Inflammatory macrophage treated with lipopolysaccharide for 4 hours (primary cell): ENCODE measurements at regions not wholly inside any gene's neighbourhood (a gene's known extent, or its start where the extent isn't known, plus 50 kb on each side); places are given as distances from the start of the nearest gene placed in this dataset.

ENCODE experiments used
- DNase-seq: peaks from one replicate; pipeline ENCODE4 v3.0.0-alpha.2; 2020

- no peak for DNase-seq
Observed at GRCh38 chr6:156599366-156599765, 177.8 kb upstream of the ARID1B start.

GRCh38 chr6:156598855-156599180, 178.4 kb upstream of the ARID1B start:
- no peak for DNase-seq

GRCh38 chr6:156598071-156598854, 178.9 kb upstream of the ARID1B start:
- DNase-seq: no peak

DNA sequence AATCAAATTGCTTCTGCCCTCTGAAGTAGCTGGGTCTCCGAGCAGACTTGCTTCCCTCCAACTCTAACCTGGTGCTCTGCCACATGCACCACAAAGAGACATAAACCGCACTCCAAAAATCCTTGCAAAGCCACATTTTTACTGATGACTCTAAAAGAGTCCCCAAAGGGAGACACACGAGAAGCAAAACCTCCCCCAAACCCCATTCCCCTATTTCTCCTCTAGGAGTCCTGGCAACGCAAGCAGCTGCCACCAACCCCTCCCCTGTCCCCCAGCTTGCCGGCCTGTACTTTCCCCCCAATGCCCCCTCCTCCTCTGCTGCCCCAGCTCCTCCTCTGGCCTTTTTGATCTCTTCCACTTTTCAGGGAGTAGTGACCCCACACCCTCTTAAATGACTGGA, 180.1 kb upstream of the ARID1B start:
- DNase-seq: no peak

- no peak for DNase-seq
Observed at GRCh38 chr6:156595476-156595875, 181.7 kb upstream of the ARID1B start.

GRCh38 chr6:156593893-156594292, 183.3 kb upstream of the ARID1B start:
- no peak for DNase-seq

DNA sequence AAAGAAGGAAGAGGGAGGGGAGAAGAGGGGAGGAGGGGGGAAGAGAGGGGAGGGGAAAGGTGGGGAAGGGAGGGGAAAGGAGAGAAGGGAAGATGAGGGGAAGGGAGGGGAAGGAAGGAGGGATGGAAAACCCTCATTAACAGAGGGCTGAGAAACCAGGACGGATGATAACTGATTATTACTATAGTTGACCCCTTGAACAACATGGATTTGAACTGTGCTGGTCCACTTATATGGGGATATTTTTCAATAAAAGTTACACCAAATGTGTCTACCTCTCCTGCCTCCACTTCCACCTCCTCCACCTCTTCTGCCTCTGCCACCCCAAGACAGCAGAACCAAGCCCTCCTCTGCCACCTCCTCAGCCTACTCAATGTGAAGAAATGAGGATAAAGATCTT, 184.1 kb upstream of the ARID1B start:
- no peak for DNase-seq

GRCh38 chr6:156590482-156590881, 186.7 kb upstream of the ARID1B start:
- no peak for DNase-seq

- no peak for DNase-seq
Observed at GRCh38 chr6:156589281-156589680, 187.9 kb upstream of the ARID1B start.

DNA sequence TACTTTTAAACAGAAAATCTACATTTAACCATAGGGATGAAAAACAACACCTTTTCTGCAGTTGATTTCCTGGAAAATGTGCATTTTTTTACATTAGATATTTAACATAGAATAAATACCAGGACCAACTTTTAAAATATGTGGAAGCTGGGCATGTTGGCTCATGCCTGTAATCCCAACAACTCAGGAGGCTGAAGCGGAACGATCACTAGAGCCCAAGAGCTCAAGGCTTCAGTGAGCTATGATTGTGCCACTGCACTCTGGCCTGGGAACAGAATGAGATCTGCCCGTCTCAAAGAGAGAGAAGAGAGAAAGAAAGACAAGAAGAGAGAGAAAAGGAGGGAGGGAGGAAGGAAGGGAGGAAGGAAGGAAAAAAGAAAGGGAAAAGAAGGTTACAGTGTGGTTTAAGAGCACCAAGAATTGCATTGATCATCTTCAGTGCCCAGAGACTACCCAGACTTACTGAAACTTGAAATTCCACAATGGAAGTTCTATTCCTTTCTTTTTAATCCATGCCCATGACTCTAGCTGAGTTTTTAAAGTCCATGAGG, 189.4 kb upstream of the ARID1B start:
- DNase-seq: no peak

DNA sequence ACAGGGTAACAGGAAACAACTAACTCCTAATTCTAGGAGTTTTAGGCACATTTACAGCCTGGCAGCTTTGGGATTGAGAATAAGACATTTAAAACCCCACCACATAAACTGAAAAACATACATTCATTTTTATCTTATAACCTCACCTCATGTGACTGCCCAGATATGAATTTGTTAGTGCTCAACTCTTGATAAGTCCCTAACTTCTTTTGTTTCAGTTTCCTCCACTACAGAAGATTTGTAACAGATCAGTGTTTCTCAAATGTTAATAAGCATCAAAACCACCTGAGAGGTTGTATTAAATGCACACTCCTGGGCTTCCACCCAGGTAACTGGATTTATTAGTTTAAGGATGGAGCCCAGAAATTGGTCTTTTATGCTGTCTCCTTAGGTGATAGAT, 190.1 kb upstream of the ARID1B start:
- no peak for DNase-seq

DNA sequence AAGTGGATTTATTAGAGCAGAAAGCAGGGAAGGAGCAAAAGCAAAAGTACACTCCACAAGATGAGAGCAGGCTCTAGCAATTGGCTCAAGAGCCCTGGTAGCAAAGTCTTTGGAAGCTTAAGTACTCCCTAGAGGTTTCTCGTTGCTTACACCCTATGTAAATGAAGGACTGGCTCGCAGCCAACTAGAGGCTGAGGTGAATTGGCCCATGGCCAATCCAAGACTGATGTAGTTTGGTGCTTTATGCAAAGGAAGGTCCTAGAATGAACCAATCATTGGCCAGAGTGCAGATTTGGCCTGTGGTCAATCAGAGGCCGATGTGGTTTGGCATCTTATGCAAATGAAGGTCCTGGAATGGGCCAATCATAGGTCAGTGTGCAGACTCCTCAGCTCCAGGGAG, 191.3 kb upstream of the ARID1B start:
- DNase-seq: no peak

- peak; percentile 25 for DNase-seq
Observed at GRCh38 chr6:156584121-156584520, 193.1 kb upstream of the ARID1B start.

GRCh38 chr6:156583083-156583482, 194.1 kb upstream of the ARID1B start:
- DNase-seq: no peak

DNA sequence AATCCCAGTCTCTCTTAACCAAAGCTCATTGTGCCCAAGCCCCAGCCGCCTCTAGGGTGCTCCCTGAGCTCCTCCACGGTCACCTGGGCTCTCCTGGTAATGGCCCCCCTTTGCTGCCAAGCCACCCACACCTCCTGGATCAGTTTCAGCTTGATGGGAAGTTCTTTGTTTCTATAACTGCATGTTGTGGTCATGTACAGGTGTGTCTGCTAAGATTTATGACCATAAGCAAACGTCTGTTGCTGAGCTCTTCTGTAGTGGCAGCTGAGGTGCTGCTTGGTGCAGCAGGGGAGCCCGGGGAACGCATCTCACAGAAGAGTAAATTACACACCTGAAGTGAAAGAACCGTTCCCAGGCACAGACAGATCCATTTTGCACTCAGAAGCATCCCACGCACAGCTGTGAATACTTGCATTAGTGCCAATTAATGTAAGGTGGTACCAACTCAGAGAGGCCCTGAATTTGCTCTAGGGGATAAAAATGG, 194.6 kb upstream of the ARID1B start:
- DNase-seq: no peak

GRCh38 chr6:156579564-156579963, 197.6 kb upstream of the ARID1B start:
- no peak for DNase-seq

GRCh38 chr6:156577749-156578148, 199.4 kb upstream of the ARID1B start:
- DNase-seq: no peak

- no peak for DNase-seq
Observed at GRCh38 chr6:156575361-156575760, 201.8 kb upstream of the ARID1B start.

DNA sequence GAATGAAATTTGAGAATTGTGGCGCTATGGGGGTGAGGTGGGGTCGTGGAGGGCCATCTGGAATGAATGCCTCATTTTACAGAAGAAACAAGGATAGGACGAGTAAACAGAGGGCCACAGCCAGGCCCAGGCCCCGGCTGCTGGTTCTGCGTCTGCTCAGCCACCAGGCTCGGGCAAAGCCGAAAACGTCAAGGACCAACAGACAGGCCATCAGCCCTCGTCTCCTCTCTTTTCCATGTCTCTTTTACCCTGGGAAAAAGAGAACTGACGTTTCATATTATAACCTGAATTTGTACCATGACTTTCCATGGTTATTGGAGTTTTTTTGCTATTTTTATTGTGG, 212.4 kb upstream of the ARID1B start:
- no peak for DNase-seq

DNA sequence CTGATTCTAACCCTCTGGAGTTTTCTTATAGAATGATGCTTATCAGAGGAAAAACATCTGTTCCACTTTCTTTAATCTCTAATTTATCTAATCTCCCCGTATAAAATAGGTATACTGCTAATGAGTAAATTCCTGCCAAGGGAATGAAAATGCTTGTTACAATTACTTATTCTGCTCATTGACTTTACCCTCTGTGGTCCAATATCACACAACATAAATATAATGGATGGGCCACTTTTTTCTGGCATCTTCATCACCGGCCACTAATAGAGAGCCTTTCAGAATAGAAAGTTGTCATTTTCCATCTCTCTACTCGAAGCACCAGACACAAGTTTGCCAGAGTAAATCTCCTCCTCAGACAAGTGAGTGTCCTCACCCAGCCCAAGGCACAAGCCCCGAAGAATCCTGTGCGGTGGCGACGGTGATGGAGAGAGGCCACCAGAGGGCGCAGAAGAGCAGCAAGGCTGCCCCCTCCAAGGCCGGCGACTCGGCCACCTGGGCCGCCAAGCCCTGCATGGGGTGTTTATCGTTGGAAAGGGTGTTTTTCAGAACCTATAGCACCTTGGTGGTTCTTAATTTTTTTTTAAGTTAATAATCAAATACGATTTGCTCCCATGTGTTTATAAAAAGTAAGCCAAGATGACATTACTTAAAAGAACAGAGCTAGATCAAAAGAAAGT, 212.9 kb upstream of the ARID1B start:
- peak; percentile 54 for DNase-seq

GRCh38 chr6:156563714-156564113, 213.5 kb upstream of the ARID1B start:
- no peak for DNase-seq

GRCh38 chr6:156562636-156563035, 214.5 kb upstream of the ARID1B start:
- no peak for DNase-seq

DNA sequence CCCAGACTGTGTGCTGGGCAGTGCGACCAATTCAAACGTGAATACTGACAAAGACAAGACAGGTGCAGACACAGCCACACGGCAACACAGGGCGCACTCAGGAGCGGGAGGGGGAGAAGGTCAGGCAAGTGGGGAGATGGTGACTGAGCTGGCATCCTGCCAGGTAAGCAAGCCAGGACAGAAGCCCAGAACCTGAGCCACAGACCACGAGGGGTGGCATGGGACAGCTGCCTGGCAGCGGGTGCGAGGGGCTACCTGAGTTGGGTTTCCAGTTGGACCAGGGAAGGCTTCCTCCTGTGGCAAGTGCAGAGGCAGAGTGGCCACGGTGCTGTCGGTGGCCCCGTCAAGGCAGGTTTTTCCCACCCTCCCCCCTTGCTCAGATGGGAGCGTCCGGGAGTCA, 215.2 kb upstream of the ARID1B start:
- DNase-seq: no peak

DNA sequence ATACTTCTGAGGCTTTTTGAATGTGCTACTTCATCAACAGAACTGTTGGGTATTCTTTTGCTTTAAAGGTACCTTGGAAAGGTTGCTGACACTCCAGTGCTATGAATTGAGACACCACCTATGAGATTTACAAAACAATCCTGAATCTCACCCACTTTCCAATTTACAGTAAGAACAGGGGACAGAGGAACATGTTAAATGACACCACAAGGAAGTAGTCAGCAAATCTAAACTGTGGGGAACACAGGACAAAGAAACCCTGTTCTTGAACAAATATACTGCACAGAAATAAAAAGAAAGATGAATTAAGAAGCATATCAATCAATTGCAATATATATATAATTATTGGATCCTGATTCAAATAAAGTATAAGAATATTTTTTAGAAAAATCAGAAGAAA, 216.7 kb upstream of the ARID1B start:
- DNase-seq: no peak
